Brain microvascular endothelial cell (primary cell): ENCODE measurements at regions not wholly inside any gene's neighbourhood (a gene's known extent, or its start where the extent isn't known, plus 50 kb on each side); places are given as distances from the start of the nearest gene placed in this dataset.

ENCODE experiments used
- DNase-seq: peaks from one replicate; pipeline ENCODE4 v3.0.0-alpha.2; 2020
- H3K27ac ChIP-seq: fragments of 250-450 bp; sonication (Bioruptor Pico); 2 replicates; pipeline ENCODE4 v1.5.1; 2020; ENCODE audit warnings: mild to moderate bottlenecking, moderate library complexity
- H3K27me3 ChIP-seq: fragments of 250-450 bp; sonication (Bioruptor Pico); replicated peaks from 2 replicates; pipeline ENCODE4 v1.5.1; 2020; ENCODE audit warnings: mild to moderate bottlenecking
- H3K36me3 ChIP-seq: fragments of 250-450 bp; sonication (Bioruptor Pico); replicated peaks from 2 replicates; pipeline ENCODE4 v1.5.1; 2020; ENCODE audit warnings: mild to moderate bottlenecking
- H3K4me3 ChIP-seq: 2 replicates; pipeline ENCODE4 v1.5.1; 2011; ENCODE audit warnings: low read depth, mild to moderate bottlenecking, control low read depth, low read length, moderate library complexity
- CTCF ChIP-seq: IDR thresholded peaks from 2 replicates; pipeline ENCODE4 v1.5.1; 2011; ENCODE audit warnings: low read depth, mild to moderate bottlenecking, moderate library complexity, low read length, control low read depth, inconsistent platforms; ENCODE audit errors: missing control alignments
- in situ Hi-C: cut with HindIII; loops from 2 replicates; pipeline ENCODE4 v1.10.0; 2017; ENCODE audit warnings: low sequenced_read_pairs, low pct_ligation_motif_present

GRCh38 chr4:33189169-33189568 is 2469.0 kb downstream of the PCDH7 start:
- in situ Hi-C loops: no loop called here
- no peaks in the 10 kb centered on the region for H3K27me3 ChIP-seq
- H3K27ac ChIP-seq: no peak overlapping the region
- no peak for TF ChIP-seq CTCF
- no peak overlapping the region for H3K4me3 ChIP-seq
- no peaks in the 10 kb centered on the region for H3K36me3 ChIP-seq
- DNase-seq: no peak

GRCh38 chr4:33193109-33193508 is 2472.9 kb downstream of the PCDH7 start:
- DNase-seq: no peak
- in situ Hi-C loops: no loop called here
- no peak overlapping the region for H3K27ac ChIP-seq
- no peak overlapping the region for H3K4me3 ChIP-seq
- H3K36me3 ChIP-seq: no peaks in the 10 kb centered on the region
- H3K27me3 ChIP-seq: no peaks in the 10 kb centered on the region
- no peak for TF ChIP-seq CTCF

GRCh38 chr4:33200377-33200776 is 2480.2 kb downstream of the PCDH7 start:
- TF ChIP-seq CTCF: no peak
- Histone ChIP-seq H3K27ac (no peak overlapping the region), H3K27me3 (no peaks in the 10 kb centered on the region), H3K4me3 (no peak overlapping the region), H3K36me3 (no peaks in the 10 kb centered on the region)
- in situ Hi-C loops: no loop called here
- DNase-seq: no peak

GRCh38 chr4:33218238-33218637 is 2498.1 kb downstream of the PCDH7 start:
- in situ Hi-C loops: no loop called here
- H3K4me3 ChIP-seq: no peak overlapping the region

GRCh38 chr4:33226133-33226532 is 2506.0 kb downstream of the PCDH7 start:
- no peak for DNase-seq
- no peak overlapping the region for H3K4me3 ChIP-seq
- H3K27me3 ChIP-seq: no peaks in the 10 kb centered on the region
- TF ChIP-seq CTCF: no peak
- H3K36me3 ChIP-seq: no peaks in the 10 kb centered on the region
- in situ Hi-C loops: no loop called here
- H3K27ac ChIP-seq: no peak overlapping the region

More at GRCh38 chr4:33218238-33218637, 2498.1 kb downstream of the PCDH7 start:
- Histone ChIP-seq H3K27ac (no peak overlapping the region), H3K36me3 (no peaks in the 10 kb centered on the region), H3K27me3 (no peaks in the 10 kb centered on the region)
- TF ChIP-seq CTCF: no peak
- DNase-seq: no peak

GRCh38 chr4:33226783-33227182 is 2506.6 kb downstream of the PCDH7 start:
- H3K27me3 ChIP-seq: no peaks in the 10 kb centered on the region
- H3K27ac ChIP-seq: no peak overlapping the region
- H3K36me3 ChIP-seq: no peaks in the 10 kb centered on the region
- H3K4me3 ChIP-seq: no peak overlapping the region
- in situ Hi-C loops: no loop called here
- TF ChIP-seq CTCF: no peak
- DNase-seq: no peak
